MCF 10A (cell line): ENCODE measurements at regions not wholly inside any gene's neighbourhood (a gene's known extent, or its start where the extent isn't known, plus 50 kb on each side); places are given as distances from the start of the nearest gene placed in this dataset.

ENCODE experiments used
- BruUV-seq: library from RNA; stranded (reverse); fragments of 400-500 nt; replicated peaks from 2 replicates; lab custom pipeline; 2021; lab: Mats Ljungman, UMichigan
- CTCF ChIA-PET: fragments of 300-600 bp; sonication (Branson Sonifier 250); formaldehyde crosslinking; extraction: SDS; loops from one replicate; lab custom pipeline; 2021; ENCODE audit warnings: antibody characterized with exemption, inconsistent platforms; lab: Yijun Ruan, JAX
- POLR2A ChIA-PET: fragments of 300-600, 350-650 bp; sonication (Branson Sonifier 250); formaldehyde crosslinking; extraction: SDS; loops from one replicate; lab custom pipeline; 2020; ENCODE audit warnings: antibody characterized with exemption, inconsistent platforms; lab: Yijun Ruan, JAX
- DNase-seq: peaks from one replicate; pipeline ENCODE4 v3.0.0-alpha.2; 2018; ENCODE audit not compliant: unreplicated experiment
- H3K27ac Mint-ChIP-seq: one replicate; pipeline ENCODE4 v1.8.0; 2022; ENCODE audit warnings: mild to moderate bottlenecking, low read depth, mixed read lengths; ENCODE audit not compliant: unreplicated experiment
- H3K27me3 Mint-ChIP-seq: one replicate; pipeline ENCODE4 v1.8.0; 2022; ENCODE audit warnings: mixed read lengths; ENCODE audit not compliant: insufficient read depth, unreplicated experiment
- H3K36me3 Mint-ChIP-seq: one replicate; pipeline ENCODE4 v1.8.0; 2022; ENCODE audit warnings: mild to moderate bottlenecking, moderate library complexity, mixed read lengths; ENCODE audit not compliant: insufficient read depth, unreplicated experiment
- H3K4me1 Mint-ChIP-seq: one replicate; pipeline ENCODE4 v1.8.0; 2022; ENCODE audit warnings: mixed read lengths; ENCODE audit not compliant: insufficient read depth, unreplicated experiment
- H3K4me3 Mint-ChIP-seq: one replicate; pipeline ENCODE4 v1.8.0; 2022; ENCODE audit warnings: mild to moderate bottlenecking, moderate library complexity, mixed read lengths; ENCODE audit not compliant: unreplicated experiment
- H3K9me3 Mint-ChIP-seq: one replicate; pipeline ENCODE4 v1.8.0; 2022; ENCODE audit warnings: mixed read lengths; ENCODE audit not compliant: unreplicated experiment
- intact Hi-C: fragments of 100-400 bp; cut with micrococcal nuclease; formaldehyde crosslinking; loops from 2 replicates; pipeline ENCODE4 v1.14.1; 2022
- TF ChIP-seq, protein P1 (sequence below): fragments of 200-600 bp; IDR thresholded peaks from one replicate; pipeline ENCODE4 v1.8.0; 2022; ENCODE audit warnings: antibody characterized with exemption, mild to moderate bottlenecking; ENCODE audit not compliant: unreplicated experiment

DNA sequence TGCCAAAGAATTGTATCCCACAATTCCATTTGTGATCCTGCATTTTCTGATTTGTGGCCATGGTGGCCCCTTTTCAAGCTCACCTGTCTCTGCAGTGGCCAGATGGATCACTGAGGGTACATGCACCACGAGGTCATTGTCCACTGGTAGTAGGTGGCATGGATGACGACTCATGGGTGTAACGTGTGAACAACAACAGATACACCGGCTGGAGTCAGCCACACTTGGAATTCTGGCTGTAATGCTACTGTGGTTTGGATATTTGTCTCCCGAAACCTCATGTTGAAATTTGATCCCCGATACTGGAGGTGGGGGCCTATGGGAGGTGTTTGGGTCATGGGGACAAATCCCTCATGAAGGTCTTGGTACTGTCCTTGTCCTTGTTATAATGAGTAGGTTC lies 102.2 kb upstream of the TAF1B start:
- H3K4me3 Mint-ChIP-seq, result no peak overlapping the region
- H3K9me3 Mint-ChIP-seq, result no peaks in the 10 kb centered on the region
- no peak overlapping the region for H3K27ac Mint-ChIP-seq
- POLR2A ChIA-PET, result no interaction called here
- peaks cover 6% of the 10 kb centered on the region for H3K4me1 Mint-ChIP-seq
- H3K27me3 Mint-ChIP-seq, result no peaks in the 10 kb centered on the region
- no peak for DNase-seq
- intact Hi-C loops, result no loop called here
- TF ChIP-seq, protein P1, sequence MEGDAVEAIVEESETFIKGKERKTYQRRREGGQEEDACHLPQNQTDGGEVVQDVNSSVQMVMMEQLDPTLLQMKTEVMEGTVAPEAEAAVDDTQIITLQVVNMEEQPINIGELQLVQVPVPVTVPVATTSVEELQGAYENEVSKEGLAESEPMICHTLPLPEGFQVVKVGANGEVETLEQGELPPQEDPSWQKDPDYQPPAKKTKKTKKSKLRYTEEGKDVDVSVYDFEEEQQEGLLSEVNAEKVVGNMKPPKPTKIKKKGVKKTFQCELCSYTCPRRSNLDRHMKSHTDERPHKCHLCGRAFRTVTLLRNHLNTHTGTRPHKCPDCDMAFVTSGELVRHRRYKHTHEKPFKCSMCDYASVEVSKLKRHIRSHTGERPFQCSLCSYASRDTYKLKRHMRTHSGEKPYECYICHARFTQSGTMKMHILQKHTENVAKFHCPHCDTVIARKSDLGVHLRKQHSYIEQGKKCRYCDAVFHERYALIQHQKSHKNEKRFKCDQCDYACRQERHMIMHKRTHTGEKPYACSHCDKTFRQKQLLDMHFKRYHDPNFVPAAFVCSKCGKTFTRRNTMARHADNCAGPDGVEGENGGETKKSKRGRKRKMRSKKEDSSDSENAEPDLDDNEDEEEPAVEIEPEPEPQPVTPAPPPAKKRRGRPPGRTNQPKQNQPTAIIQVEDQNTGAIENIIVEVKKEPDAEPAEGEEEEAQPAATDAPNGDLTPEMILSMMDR, result no peak
- CTCF ChIA-PET, result interaction anchor here (1.1 to 1.3 kb wide), 2 partner anchors 28 to 29 kb away, joined by 3 to 4 read pairs; no protein-coding TSS in a partner anchor
- BruUV-seq, result no TSS peak
- no peaks in the 10 kb centered on the region for H3K36me3 Mint-ChIP-seq

DNA sequence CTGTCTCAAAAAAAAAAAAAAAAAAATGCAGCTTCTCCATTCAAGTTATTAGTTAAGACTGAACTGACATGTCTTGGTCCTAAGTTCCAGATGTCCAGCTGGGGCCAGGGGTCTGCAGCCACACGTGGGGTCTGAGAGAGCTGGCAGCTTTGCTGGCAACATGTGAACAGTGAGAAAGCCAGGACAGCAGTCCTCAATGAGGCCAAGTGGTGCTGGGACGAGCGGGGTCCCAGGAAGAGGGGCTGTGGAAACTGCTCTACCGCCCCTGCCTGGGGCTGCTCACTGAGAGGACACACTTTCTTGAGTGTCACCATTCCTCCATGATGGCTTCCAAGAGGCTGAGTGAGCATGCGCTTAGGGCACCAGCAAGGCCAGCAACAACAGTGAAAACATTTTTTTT lies 100.7 kb upstream of the TAF1B start:
- POLR2A ChIA-PET, result no interaction called here
- no peak overlapping the region for H3K27ac Mint-ChIP-seq
- no TSS peak for BruUV-seq
- no peaks in the 10 kb centered on the region for H3K36me3 Mint-ChIP-seq
- H3K4me1 Mint-ChIP-seq, result peaks cover 6% of the 10 kb centered on the region
- TF ChIP-seq, protein P1, result no peak
- H3K9me3 Mint-ChIP-seq, result no peaks in the 10 kb centered on the region
- intact Hi-C loops, result no loop called here
- CTCF ChIA-PET, result interaction anchor here (0.7 kb wide), 1 partner anchor 10 kb away, joined by 3 read pairs; no protein-coding TSS in a partner anchor
- H3K4me3 Mint-ChIP-seq, result no peak overlapping the region
- H3K27me3 Mint-ChIP-seq, result no peaks in the 10 kb centered on the region
- DNase-seq, result no peak

DNA sequence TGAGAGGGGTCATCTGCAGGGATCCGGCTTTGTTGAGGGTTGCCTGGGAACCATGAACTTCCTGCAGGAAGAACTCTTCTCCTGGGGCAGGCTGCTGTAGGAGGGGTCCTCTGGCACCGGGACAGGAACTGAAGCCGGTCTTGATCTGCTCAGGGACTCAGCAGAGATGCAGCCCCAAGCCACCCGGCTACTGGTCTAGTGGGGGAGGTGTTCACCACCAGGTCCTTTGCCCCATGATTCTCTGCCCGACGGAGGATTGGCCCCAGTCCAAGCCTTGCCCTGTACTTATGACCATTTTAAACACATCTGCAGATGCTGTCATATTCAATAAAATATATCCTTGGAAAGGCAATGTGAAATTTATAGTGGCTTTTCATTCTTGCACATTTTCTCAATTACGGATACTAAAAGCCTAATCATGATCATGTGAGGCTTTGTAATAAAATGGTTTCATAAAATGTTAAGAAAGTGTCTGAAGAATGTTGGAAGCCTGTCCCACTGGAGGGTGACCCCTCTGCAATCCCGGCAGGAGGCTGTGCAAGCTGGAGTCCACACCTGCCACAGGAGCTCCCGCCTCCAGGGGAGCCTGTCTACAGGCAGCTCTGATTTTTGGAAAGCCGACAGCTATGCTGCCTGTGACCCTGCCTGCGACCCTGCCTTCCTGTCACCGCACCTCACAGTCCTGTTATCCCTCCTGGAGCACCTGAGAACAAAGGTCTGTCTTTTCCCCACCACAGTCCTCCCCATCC lies 98.8 kb upstream of the TAF1B start:
- TF ChIP-seq, protein P1, result no peak
- no peak overlapping the region for H3K4me3 Mint-ChIP-seq
- H3K4me1 Mint-ChIP-seq, result peaks cover 6% of the 10 kb centered on the region
- intact Hi-C loops, result no loop called here
- no TSS peak for BruUV-seq
- CTCF ChIA-PET, result no interaction called here
- POLR2A ChIA-PET, result interaction anchor here (0.5 kb wide), 1 partner anchor 199 kb away, joined by 3 read pairs; no protein-coding TSS in a partner anchor
- H3K27ac Mint-ChIP-seq, result no peak overlapping the region
- H3K9me3 Mint-ChIP-seq, result no peaks in the 10 kb centered on the region
- DNase-seq, result no peak
- no peaks in the 10 kb centered on the region for H3K36me3 Mint-ChIP-seq
- H3K27me3 Mint-ChIP-seq, result no peaks in the 10 kb centered on the region

GRCh38 chr2:9745153-9745899 lies 97.9 kb upstream of the TAF1B start:
- no peaks in the 10 kb centered on the region for H3K36me3 Mint-ChIP-seq
- no peaks in the 10 kb centered on the region for H3K27me3 Mint-ChIP-seq
- intact Hi-C loops, result no loop called here
- BruUV-seq, result no TSS peak
- TF ChIP-seq, protein P1, result no peak
- H3K9me3 Mint-ChIP-seq, result no peaks in the 10 kb centered on the region
- H3K4me3 Mint-ChIP-seq, result no peak overlapping the region
- ChIA-PET POLR2A (no interaction called here), CTCF (no interaction called here)
- peaks cover 6% of the 10 kb centered on the region for H3K4me1 Mint-ChIP-seq
- no peak overlapping the region for H3K27ac Mint-ChIP-seq
- no peak for DNase-seq
